Endothelial cell of umbilical vein (primary cell): ENCODE measurements at regions not wholly inside any gene's neighbourhood (a gene's known extent, or its start where the extent isn't known, plus 50 kb on each side); places are given as distances from the start of the nearest gene placed in this dataset.

Source experiments
- BruUV-seq: library from RNA; stranded (reverse); fragments of 400-500 nt; replicated peaks from 2 replicates; lab custom pipeline; 2021; lab: Mats Ljungman, UMichigan
- CTCF ChIA-PET: fragments of 300-600, 350-600 bp; sonication (Branson Sonifier 250); formaldehyde crosslinking; loops from one replicate; lab custom pipeline; 2021; ENCODE audit warnings: antibody characterized with exemption, inconsistent platforms; lab: Charles Lee
- POLR2A ChIA-PET: fragments of 300-600, 350-600 bp; sonication (Branson Sonifier 250); formaldehyde crosslinking; loops from one replicate; lab custom pipeline; 2021; ENCODE audit warnings: antibody characterized with exemption, inconsistent platforms; lab: Charles Lee
- DNase-seq: peaks from one replicate; pipeline ENCODE4 v3.0.0-alpha.2; 2011; ENCODE audit warnings: low read depth, low spot score
- FAIRE-seq: peaks from 2 replicates; lab custom pipeline; 2011; peaks lifted over from hg19 to GRCh38; lab: Jason Lieb, UNC
- H2AFZ ChIP-seq: 2 replicates; pipeline ENCODE4 v1.6.0; 2012; ENCODE audit warnings: low read depth, low read length, control low read depth, inconsistent platforms
- H3K27ac ChIP-seq: 2 replicates; pipeline ENCODE4 v1.5.1; 2011; ENCODE audit warnings: low read depth, mild to moderate bottlenecking, control low read depth, low read length, moderate library complexity; ENCODE audit not compliant: insufficient read depth
- H3K27me3 ChIP-seq, 2 experiments: 2 replicates each; pipeline versions ENCODE4 v1.6.0 to v1.6.1; 2011; ENCODE audit warnings: low read length in 2 of 2, mixed read lengths in 1 of 2; ENCODE audit not compliant: control insufficient read depth in 2 of 2, insufficient read depth in 2 of 2
- H3K36me3 ChIP-seq, 2 experiments: 2 replicates in 1 of 2; 3 replicates in 1 of 2; pipeline ENCODE4 v1.5.1; 2011; ENCODE audit warnings: low read length in 2 of 2, mild to moderate bottlenecking in 1 of 2, moderate library complexity in 1 of 2; ENCODE audit not compliant: control insufficient read depth in 2 of 2, insufficient read depth in 2 of 2; ENCODE audit errors: extremely low read depth in 1 of 2
- H3K4me1 ChIP-seq: 3 replicates; pipeline ENCODE4 v1.5.1; 2011; ENCODE audit warnings: mild to moderate bottlenecking, low read length; ENCODE audit not compliant: control insufficient read depth, insufficient read depth; ENCODE audit errors: extremely low read depth
- H3K4me2 ChIP-seq: 2 replicates; pipeline ENCODE4 v1.6.1; 2011; ENCODE audit warnings: low read length, control low read depth, mixed read lengths; ENCODE audit not compliant: insufficient read depth
- H3K4me3 ChIP-seq, 3 experiments: fragments of 200-600 bp in 1 of 3; sonication (generic), shearing (Covaris generic) in 1 of 3; replicated peaks in 1 of 3; 2 replicates each; pipeline ENCODE4 v1.5.1; 2011 to 2016; ENCODE audit warnings: control low read depth in 3 of 3, low read length in 3 of 3, mild to moderate bottlenecking in 2 of 3, inconsistent platforms in 1 of 3, low read depth in 1 of 3, moderate library complexity in 1 of 3; ENCODE audit not compliant: insufficient read depth in 1 of 3
- H3K79me2 ChIP-seq: 2 replicates; pipeline ENCODE4 v1.6.0; 2012; ENCODE audit warnings: low read length, inconsistent platforms; ENCODE audit not compliant: control insufficient read depth, insufficient read depth
- H3K9ac ChIP-seq: replicated peaks from 2 replicates; pipeline ENCODE3; 2011; ENCODE audit warnings: low read length, control low read depth; ENCODE audit not compliant: insufficient read depth; ENCODE audit errors: extremely low read depth
- H3K9me1 ChIP-seq: replicated peaks from 3 replicates; pipeline ENCODE4 v1.6.0; 2011; ENCODE audit warnings: mild to moderate bottlenecking, low read length; ENCODE audit not compliant: control insufficient read depth, insufficient read depth; ENCODE audit errors: extremely low read depth
- H3K9me3 ChIP-seq: replicated peaks from 2 replicates; pipeline ENCODE4 v1.5.1; 2012; ENCODE audit warnings: low read length, inconsistent platforms; ENCODE audit not compliant: control insufficient read depth, insufficient read depth
- H4K20me1 ChIP-seq: replicated peaks from 2 replicates; pipeline ENCODE3; 2011; ENCODE audit warnings: mild to moderate bottlenecking, low read length; ENCODE audit not compliant: control insufficient read depth, insufficient read depth; ENCODE audit errors: extremely low read depth
- CTCF ChIP-seq, 2 donors: IDR thresholded peaks; 1 replicate in 1 of 2; 2 replicates in 1 of 2; pipeline ENCODE4 v1.5.1; 2011; ENCODE audit warnings: low read length in 2 of 2, mild to moderate bottlenecking in 2 of 2, moderate library complexity in 2 of 2, control low read depth in 1 of 2, inconsistent platforms in 1 of 2, low read depth in 1 of 2; ENCODE audit not compliant: insufficient read depth in 1 of 2; ENCODE audit errors: extremely low read depth in 1 of 2
- EZH2 ChIP-seq: IDR thresholded peaks from 2 replicates; pipeline ENCODE4 v1.6.1; 2012; ENCODE audit warnings: borderline replicate concordance, low read depth, mild to moderate bottlenecking, moderate library complexity, low read length, inconsistent platforms; ENCODE audit not compliant: severe bottlenecking
- FOS ChIP-seq: IDR thresholded peaks from 2 replicates; pipeline ENCODE4 v1.6.1; 2011; ENCODE audit warnings: mild to moderate bottlenecking, low read length, moderate library complexity, borderline replicate concordance; ENCODE audit not compliant: insufficient read depth
- GATA2 ChIP-seq: IDR thresholded peaks from 2 replicates; pipeline ENCODE4 v1.7.0; 2011; ENCODE audit warnings: low read depth, mild to moderate bottlenecking, moderate library complexity, mixed read lengths, low read length; ENCODE audit not compliant: insufficient read length, insufficient read depth
- JUN ChIP-seq: IDR thresholded peaks from 2 replicates; pipeline ENCODE4 v1.6.1; 2011; ENCODE audit warnings: borderline replicate concordance, low read depth; ENCODE audit not compliant: insufficient read length, insufficient read depth
- MAX ChIP-seq: IDR thresholded peaks from 2 replicates; pipeline ENCODE4 v1.6.1; 2011; ENCODE audit not compliant: insufficient read depth, insufficient read length
- MYC ChIP-seq: IDR thresholded peaks from one replicate; pipeline ENCODE4 v1.6.1; 2011; ENCODE audit warnings: mild to moderate bottlenecking, low read depth, low read length
- POLR2A ChIP-seq: IDR thresholded peaks from 2 replicates; pipeline ENCODE4 v1.6.1; 2012; ENCODE audit warnings: low read depth, mild to moderate bottlenecking, control low read depth, low read length
- POLR2AphosphoS5 ChIP-seq: IDR thresholded peaks from 2 replicates; pipeline ENCODE4 v1.6.1; 2012; ENCODE audit warnings: low read depth, mild to moderate bottlenecking, control low read depth, low read length, moderate library complexity; ENCODE audit not compliant: insufficient read depth
- dilution Hi-C: fragments of 300-500 bp; cut with MboI; formaldehyde crosslinking; loops from one replicate; pipeline ENCODE4 v1.15.0; 2019; ENCODE audit warnings: low sequenced_read_pairs; ENCODE audit not compliant: extremely low pct_ligation_motif_present
- intact Hi-C: fragments of 100-400 bp; cut with micrococcal nuclease; formaldehyde crosslinking; loops from one replicate; pipeline ENCODE4 v1.10.0; 2022

- Histone ChIP-seq H2AFZ (no peak overlapping the region), H3K27ac (no peak overlapping the region), H3K36me3 (no peaks in the 10 kb centered on the region), H3K79me2 (no peaks in the 10 kb centered on the region), H3K9ac (no peak overlapping the region), H3K4me2 (no peak overlapping the region), H3K27me3 (no peaks in the 10 kb centered on the region), H3K9me3 (no peaks in the 10 kb centered on the region), H3K9me1 (no peaks in the 10 kb centered on the region), H3K4me3 (no peak overlapping the region), H3K4me1 (no peaks in the 10 kb centered on the region), H4K20me1 (no peaks in the 10 kb centered on the region)
- intact Hi-C loops: no loop called here
- POLR2A ChIA-PET: no interaction called here
- FAIRE-seq (no peak), DNase-seq (no peak)
- BruUV-seq: no TSS peak
- dilution Hi-C loops: no loop called here
- CTCF ChIA-PET: no interaction called here
- TF ChIP-seq POLR2AphosphoS5 (no peak), CTCF (IDR thresholded peaks at IDR 0.05; ENCODE audit: extremely low read depth in 1 of 2, insufficient read depth in 1 of 2, low read depth in 1 of 2, low read length in 2 of 2) (no peak), GATA2 (no peak), MYC (no peak)
These were observed 205.2 kb upstream of the COBL start for GRCh38 chr7:51521694-51522312.

DNA sequence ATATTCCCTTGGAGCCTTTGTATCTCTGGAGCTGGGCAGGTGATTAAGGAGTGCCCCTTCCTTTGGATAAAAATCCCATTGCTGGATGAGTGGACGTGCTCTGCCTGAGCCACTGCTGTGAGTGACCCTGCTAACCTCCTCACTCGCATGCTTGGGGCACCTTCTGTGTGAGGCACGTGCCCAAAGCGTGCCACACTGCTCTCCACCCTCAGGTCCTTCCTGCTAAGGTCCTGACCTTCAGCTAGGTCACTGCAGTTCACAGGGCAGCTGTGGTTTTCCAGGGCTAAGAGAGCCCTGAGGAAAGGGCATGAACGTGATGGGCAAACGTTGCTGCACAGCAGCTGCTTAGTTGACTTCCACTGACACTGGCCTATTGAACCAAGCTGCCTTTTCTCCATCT, 204.4 kb upstream of the COBL start:
- ChIA-PET POLR2A (no interaction called here), CTCF (no interaction called here)
- DNase-seq (no peak), FAIRE-seq (no peak)
- TF ChIP-seq GATA2 (no peak), JUN (no peak), EZH2 (no peak), FOS (no peak), CTCF (IDR thresholded peaks at IDR 0.05; ENCODE audit: extremely low read depth in 1 of 2, insufficient read depth in 1 of 2, low read depth in 1 of 2, low read length in 2 of 2) (no peak), MYC (no peak), POLR2A (no peak), POLR2AphosphoS5 (no peak), MAX (no peak)
- Histone ChIP-seq H3K9me3 (no peaks in the 10 kb centered on the region), H3K27ac (no peak overlapping the region), H4K20me1 (no peaks in the 10 kb centered on the region), H3K4me2 (no peak overlapping the region), H3K27me3 (no peaks in the 10 kb centered on the region), H3K4me1 (no peaks in the 10 kb centered on the region), H3K9ac (no peak overlapping the region), H3K4me3 (no peak overlapping the region), H2AFZ (no peak overlapping the region), H3K9me1 (no peaks in the 10 kb centered on the region), H3K79me2 (no peaks in the 10 kb centered on the region), H3K36me3 (no peaks in the 10 kb centered on the region)
- dilution Hi-C loops (no loop called here), intact Hi-C loops (no loop called here)
- BruUV-seq: no TSS peak
